Forelimb muscle (tissue), 1 donor: ENCODE measurements at regions not wholly inside any gene's neighbourhood (a gene's known extent, or its start where the extent isn't known, plus 50 kb on each side); places are given as distances from the start of the nearest gene placed in this dataset.

ENCODE experiments used
- DNase-seq: peaks from one replicate; pipeline ENCODE4 v3.0.0-alpha.2; 2013; ENCODE audit warnings: low read depth

DNA sequence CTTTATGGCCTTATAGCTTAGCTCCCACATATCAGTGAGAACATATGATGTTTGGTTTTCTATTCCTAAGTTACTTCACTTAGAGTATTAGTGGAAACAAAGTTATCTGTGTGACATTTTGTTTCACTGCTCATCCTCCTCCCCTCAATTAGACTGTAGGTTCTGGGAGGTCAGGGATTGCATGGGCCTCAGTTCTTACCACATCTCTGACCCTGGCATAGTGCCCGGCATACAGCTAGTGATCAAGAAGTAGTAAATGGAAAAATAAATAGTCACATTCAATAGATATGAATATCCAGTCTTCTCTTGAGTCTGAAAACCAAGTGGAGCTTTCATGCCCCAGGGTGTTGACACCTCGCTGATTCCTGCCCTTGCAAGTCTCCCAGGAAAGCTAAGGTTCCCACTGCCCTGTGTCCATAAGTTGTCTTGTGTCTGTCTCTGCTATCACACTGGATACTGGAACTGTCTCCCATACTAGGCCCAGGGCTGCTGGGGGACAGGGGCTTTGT is 249.5 kb upstream of the TSHZ3 start:
- DNase-seq, result no peak

DNA sequence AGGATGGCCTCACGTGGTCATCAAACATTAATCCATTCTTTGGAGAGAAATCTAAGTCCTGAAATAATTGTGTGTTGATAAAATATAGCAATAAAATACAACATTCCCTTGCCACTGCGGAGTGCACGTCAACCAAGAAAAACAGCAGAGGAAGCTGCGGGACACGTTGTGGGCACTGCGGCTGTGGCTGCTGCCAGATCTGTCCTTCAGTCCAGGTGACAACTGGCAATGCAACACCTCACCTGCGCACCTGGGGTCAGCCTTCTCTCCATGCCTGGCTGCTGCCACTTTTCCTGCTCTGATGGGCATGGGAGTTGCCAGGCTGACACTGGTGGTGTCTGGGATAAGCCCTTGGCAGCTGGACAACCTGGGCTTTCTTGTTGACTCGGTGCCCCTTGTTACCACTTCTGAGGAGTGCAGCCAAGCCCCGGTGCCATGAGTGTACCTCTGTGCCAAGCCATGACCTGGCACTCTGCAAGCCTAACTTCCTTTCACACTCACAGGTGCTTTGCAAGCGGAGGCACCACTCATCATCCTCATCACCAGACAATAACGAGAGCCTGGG is 251.6 kb upstream of the TSHZ3 start:
- no peak for DNase-seq

DNA sequence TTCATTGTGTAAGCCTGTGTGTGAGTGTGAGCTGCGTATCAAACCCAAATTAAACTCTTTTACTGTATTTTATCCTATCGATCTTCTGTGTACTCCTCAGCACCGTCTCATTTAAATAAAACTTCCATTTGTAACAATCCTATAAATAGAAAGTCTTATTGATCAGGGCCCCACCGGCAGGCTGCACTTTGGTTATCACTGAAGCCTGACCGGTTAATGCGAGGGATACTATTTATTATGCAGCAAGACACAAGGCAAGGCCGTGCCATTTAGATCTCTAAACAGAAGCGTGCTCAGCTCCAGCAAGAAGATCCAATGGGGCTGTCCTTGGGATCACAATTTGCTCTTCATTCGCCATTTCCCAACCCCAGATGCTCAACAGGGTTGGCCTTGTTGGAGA is 252.6 kb upstream of the TSHZ3 start:
- DNase-seq, result no peak

DNA sequence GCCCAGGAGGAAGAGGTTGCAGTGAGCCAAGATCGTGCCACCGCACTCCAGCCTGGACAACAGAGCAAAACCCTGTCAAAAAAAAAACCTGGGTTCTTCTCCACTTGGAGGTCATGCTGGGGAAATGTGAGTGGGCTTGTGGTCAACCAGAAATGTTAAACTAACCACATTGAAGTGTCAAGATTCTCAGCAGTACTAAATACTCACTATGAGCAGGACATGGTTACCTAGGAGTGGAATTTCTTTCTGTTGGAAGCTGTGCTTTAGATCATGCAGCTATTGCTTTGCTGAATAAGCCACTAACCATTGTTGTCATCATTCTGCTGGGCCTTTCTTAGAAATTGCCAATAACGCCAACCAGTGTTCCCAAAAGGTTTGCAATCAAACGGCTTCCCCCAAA is 253.3 kb upstream of the TSHZ3 start:
- DNase-seq, result no peak

DNA sequence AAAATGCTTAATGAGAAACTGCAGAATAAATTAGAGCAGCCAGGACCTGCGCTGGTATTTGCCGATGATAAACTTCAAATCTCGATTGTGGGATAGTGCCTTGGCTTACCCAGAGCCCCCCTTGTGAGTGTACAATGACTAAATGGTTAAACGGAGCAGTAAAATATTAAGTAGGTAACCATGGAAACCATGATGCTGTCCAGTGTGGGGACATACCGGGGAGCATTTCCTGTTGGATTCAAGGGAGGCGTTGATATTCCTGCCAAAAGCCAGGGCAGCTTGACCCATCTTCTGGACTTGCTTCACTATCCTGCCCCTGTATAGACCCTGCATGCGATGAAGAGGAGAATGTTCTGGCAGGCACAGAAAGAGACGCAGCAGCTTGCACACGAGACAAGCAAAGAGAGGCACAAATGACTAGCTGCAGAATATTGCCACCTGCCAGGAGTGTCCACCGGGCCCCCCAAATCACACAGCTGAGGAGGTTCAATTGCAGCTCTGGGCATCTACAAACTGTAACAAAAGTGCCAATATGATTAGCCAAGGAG is 255.3 kb upstream of the TSHZ3 start:
- no peak for DNase-seq

DNA sequence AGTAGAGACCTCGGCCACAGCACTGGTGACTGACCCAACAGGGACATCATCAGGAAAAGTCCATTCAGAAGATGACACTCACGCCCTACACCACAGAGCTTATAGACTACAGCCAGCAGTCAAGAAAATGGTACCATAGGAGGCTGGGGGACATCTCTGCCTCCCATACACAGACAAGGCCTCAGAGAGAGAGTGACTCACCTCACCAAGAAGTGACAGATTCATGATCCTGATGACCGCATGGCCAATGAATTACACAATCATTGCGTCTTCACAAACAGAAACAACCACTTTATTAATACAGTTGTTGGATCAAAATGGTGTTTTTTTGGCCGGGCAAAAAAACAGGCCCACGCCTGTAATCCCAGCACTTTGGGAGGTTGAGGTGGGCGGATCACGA is 260.8 kb upstream of the TSHZ3 start:
- DNase-seq, result no peak

DNA sequence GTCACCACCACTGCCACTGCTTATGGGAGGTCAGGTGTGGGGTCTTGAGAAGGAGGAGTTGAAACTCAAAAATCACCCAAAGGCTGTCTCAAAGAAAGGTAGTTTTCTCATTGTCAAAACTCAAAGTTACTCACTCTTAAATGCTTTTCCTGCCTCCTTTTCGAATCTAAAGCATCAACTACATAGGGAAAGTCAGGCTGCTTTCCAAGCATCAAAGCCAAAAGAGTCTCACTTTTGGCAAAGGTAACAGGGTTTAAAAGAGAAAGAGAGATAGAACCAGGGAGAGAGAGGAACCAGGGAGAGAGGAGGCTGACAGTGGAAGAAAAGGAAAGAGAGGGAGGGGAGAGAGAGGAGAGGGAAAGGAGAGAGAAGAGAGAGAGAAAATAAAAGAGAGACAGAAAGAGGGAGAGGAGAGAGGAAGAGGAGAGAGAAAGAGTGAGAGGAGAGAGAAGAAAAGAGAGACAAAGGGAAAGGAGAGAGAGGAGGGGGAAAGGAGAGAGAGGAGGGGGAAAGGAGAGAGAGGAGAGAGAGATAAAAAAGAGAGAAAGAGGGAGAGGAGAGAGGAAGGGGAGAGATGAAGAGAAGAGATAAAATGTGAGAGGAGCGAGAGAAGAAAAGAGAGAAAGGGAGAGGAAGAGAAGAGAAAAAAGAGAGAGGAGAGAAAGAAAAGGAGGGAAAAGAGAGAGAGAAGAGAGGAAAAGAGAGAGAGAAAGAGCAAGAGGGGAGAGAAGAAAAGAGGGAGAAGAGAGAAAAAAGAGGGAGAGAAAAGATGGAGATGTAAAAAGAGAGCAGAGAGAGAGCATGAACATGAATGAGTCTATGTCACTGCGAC is 262.0 kb upstream of the TSHZ3 start:
- no peak for DNase-seq

DNA sequence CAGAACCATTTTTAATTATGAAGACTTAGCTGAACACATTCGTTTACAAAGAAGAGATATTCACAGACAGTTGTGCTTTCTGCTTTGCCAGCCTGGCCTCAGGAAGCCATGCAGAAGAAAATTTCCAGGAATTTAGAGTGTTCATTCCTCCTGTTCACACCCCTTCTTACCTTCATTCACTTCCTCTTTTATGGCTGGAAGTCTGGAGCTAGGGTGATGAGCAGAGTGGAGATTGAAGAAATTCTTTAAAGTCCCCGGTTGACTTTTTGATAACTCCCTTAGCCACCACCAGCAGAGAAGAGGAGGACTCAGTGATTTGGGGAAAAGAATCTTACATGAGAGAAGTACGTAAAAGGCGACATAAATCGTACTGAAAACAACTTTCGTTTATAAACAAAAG is 263.6 kb upstream of the TSHZ3 start:
- DNase-seq, result no peak

DNA sequence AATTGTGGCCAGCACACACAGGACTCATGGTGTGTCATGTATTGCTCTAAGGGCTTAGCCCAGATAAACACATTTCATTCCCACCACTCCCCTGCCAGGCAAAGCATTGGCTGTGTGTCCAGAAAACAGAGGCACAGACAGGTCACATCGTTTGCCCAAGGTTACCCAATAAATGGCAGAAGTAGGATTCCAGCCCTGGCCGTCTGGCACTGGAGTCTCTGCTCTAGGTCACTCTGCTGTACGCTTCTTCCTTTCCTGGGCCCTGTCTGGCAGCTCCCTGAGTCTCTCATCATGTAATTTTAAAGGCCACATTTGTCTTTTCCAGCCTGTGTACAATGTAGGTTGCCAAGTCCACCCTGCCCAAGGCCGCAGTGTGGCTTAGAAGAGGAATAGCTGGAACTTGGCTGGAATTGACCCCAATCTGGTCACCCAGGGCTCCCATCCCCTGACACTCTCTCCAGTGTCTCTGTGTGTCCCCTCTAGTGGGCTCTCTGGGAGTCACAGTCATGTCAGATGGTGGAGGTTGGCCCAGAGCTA is 264.5 kb upstream of the TSHZ3 start:
- DNase-seq, result no peak

DNA sequence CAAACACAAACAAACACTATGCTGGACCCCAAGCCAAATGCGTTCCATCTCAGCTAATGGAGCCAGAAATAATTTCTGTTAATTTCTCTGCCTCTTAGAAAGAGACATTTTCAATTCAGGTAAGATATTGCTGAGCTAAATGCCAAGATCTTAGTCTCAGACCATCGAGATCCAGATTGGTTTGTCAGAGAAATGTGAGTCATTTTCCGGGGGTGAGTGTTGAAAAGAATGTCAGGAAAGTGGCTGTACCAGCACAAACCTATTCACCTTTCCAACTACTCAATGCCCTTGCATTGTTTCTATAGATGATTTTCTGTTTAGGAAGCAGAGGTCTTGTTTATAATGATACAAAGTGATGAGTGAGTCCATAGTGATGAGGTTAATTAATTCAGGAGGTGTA is 266.8 kb upstream of the TSHZ3 start:
- DNase-seq, result no peak

DNA sequence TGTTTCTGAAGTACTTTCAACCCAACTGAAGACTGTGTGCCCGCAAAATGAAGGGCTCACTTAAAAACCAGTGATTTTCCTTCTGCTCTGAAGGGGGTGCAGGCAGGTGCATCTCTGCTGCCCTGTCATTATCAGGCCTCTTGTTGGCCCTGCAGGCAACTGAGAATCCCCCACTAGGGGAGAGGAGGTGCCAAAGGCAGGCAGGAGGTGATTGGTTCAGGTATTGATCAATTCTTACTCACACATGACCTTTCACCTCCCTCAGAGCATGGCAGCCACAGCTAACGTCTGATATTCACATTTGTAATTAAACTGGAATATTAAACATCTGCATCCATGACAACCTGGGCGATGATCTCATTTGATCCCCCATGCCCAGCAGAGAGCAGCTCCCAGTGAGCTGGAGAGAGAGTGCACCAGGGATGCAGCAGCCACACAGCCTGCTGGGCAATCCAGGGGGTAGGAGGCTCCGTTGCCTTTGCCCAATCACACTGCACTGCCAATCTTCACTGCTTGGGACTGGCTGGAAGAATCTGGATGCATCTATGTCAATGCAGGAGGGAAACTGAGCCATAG is 267.9 kb upstream of the TSHZ3 start:
- no peak for DNase-seq

DNA sequence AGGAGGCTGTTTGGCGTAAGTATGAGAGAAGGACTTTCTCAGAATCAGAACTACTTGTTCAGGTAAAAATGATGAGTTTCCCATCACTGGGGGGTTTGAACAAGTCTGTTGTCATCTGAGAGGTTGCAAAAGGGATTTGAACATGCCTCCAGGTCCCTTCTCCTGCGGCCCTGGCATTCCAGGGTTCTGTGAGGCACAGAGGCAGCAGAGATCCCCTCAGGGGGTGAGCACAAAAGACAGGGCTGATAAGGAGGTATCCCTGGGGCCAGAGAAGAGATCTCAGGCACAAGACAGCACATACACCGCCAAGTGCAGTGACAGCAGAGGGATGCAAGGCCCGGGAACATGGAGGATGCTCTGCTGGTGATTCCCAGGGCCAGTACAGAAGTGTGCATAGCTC is 275.8 kb upstream of the TSHZ3 start:
- no peak for DNase-seq

DNA sequence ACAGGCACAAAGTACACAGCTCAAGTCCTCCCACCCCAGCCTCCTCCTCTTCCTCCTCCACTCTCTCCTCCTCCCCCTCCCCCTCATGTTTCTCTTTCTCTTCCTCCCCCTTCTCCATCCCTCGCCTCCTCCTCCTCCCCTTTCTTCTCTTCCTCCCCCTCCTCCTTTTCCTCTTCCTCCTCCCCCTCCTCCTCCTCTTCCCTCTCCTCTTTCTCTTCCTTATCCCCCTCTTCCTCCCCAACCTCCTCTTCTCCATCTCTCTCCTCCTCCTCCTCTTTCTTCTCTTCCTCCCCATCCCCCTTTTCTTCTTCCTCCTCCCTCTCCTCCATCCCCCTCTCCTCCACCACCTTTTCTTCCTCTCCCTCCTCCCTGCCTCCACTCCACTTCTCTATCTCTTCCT is 276.3 kb upstream of the TSHZ3 start:
- no peak for DNase-seq

DNA sequence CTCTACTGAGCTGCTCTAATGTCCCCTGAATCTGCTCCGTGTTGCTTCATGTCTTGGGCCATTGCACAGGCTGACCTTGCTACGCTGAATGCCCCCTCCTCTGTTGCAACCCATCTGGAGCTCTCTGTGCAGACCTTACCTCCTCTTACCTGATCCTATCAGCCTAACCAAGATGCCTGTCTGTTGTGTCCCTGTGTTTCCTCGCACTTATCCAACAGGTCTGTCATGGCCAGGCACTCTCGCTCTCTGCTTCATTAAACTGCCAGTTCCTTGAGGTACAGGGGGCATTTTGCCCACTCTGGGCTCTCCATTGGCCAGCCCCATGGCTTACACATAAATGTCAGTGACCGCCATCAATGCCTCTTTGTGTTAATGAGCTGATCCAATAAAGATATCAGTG is 277.7 kb upstream of the TSHZ3 start:
- no peak for DNase-seq

DNA sequence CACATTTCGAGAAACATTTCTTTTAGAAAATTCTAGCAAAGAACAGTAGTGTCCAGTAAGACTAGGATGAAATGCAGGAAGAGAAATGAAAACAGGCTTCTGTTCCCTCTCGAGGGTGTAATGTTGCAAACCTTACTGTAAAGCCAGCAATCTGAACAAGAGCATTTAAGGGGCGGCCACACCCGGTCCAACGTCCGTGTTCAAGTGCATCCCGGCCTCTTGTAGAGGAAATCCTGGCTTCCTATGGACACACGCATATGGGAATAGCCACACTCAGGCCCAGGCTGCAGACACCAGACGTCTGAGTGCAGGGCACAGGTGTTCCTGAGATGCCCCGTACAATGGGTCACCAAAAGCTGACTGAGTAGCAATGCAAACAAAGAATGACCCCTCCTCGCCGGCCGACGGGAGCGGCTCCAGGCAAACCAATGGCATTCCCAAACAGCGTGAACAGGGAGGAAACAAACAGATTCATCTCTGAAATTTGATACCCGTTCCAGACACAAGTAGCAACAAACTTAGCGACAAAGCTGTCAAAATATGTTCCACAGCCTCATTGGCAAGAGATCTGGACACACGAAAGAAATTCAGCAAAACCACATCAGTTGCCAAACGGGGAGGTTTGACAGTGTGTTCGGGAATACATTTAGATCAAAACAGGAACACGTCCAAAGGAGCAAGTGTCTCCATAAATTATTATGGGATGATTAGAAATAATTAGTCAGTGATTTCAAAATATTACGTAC is 278.6 kb upstream of the TSHZ3 start:
- DNase-seq, result no peak

DNA sequence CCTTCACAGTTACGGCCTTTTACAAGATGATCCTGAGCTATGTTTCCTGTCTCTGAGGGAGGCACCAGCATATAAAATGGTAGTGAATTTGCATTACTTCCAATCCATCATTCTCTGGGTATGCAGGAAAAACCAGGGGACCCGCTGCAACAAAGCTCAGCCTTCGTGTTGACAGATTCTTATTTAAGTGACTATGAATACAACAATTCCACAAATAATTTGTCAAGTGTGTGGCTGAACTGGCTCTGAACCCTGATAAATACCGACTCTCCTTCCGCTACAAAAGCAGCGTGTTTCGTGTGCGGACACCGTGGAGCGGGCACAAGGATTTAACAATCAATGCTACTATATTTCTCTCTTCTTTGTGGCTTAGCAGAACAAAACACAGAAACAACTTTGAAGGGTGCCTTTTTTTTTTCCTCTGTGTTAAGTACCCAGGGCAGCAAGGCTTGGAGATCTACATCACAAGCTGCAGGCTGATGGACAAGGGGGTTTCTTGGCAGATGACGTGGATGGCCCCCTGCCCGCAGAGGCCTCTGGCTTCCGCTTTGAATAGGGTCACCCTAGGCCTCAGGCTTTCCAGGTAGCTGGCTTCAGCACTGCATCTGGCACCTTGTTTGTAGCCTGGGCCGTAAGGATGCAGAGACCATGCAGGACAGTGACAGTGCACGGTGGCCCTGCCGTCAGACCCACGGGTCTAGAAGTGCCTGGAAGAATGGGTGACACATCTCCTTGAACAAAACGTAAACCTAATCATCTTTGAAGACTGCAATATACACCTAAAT is 280.5 kb upstream of the TSHZ3 start:
- no peak for DNase-seq

DNA sequence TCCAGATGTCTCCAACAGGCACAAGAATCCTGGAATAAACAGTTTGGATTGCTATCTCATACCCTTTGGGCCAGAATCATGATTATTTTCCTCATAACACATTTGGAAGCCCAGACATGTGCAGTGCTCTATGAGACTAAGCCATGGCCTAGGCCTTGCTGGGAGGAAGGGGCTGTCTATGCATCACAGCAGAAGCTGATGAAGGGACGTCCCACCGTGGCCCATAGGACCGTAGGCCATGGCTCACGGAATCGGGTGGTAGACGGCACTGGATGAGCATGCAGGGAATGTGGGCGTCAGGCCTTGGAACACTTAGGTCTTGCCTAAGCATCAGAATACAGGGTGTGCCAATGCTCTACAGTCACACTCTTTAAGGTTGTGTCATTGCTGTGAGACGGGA is 283.8 kb upstream of the TSHZ3 start:
- DNase-seq, result no peak

DNA sequence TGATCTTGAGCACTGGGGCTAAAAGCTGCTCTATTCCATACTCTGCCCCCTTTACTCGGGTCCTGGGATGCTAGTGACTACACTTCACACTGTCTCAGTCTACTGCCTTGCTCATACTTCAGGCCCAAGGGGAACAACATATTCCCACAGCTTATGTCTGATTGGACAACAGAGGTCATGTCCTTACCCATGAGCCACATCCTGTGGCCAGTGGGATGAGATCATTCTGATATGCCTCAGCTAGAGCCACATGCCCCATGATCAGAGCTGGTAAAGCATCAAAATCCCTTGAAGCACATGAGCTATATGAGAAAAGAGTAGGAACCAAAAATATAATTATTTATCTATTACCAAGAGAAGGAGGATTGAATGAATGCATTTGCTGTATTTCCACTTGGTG is 290.1 kb upstream of the TSHZ3 start:
- no peak for DNase-seq

DNA sequence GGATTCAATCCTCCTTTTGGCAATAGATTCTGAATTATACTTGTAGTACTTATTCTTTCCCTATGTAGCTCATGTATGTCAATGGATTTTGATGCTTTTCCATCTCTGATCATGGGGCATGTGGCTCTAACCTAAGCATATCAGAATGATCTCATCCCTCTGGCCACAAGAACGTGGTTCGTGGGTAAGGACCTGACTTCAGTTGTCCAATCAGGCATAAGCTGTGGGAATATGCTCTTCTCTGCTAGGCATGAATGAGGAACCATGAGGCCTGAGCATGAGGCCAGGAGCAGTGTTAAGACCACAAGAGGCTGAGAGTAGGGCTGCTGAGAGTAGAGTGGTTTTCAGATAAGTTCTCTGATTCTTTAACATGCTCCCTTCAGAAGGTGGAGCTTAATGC is 292.4 kb upstream of the TSHZ3 start:
- DNase-seq, result no peak

DNA sequence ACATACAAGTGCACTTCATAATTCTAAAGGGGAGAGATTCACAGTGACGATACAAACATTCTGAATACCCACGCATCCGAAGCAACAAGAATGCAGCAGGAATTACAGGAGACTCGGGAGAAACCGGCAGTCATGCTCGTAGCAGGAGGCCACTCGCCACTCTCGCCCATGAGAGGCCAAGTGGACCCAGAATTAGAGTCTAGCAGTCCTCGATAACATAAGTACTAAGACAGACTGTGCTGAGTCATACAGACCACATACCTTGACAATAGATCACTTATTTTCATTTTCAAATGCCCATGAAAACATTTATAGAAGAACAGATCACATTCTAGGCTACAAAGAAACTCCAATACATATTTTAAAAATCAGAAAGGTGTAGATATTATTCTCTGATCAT is 299.1 kb upstream of the TSHZ3 start:
- no peak for DNase-seq

DNA sequence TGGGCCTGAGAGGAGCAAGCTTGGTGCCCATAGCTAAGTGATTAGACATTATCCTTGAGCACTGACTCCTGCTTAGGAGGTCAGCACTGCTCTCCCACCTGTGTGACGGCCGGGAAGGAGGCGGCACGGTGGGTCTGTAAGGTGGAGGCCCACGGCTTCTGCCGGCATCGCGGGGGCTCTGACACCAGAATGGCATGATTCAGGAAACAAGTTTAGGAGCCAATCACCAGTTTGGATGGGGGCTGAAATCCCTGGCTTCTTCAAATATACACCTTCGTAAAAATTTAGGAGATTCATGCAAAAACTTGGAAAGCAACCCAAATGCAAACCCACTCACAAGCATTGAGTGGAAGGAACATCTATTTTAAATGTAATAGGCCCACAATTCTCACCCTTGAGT is 307.3 kb upstream of the TSHZ3 start:
- DNase-seq, result no peak
